MCF 10A (cell line): ENCODE measurements at regions not wholly inside any gene's neighbourhood (a gene's known extent, or its start where the extent isn't known, plus 50 kb on each side); places are given as distances from the start of the nearest gene placed in this dataset.

Source experiments
- BruUV-seq: library from RNA; stranded (reverse); fragments of 400-500 nt; replicated peaks from 2 replicates; lab custom pipeline; 2021; lab: Mats Ljungman, UMichigan
- CTCF ChIA-PET: fragments of 300-600 bp; sonication (Branson Sonifier 250); formaldehyde crosslinking; extraction: SDS; loops from one replicate; lab custom pipeline; 2021; ENCODE audit warnings: antibody characterized with exemption, inconsistent platforms; lab: Yijun Ruan, JAX
- POLR2A ChIA-PET: fragments of 300-600, 350-650 bp; sonication (Branson Sonifier 250); formaldehyde crosslinking; extraction: SDS; loops from one replicate; lab custom pipeline; 2020; ENCODE audit warnings: antibody characterized with exemption, inconsistent platforms; lab: Yijun Ruan, JAX
- DNase-seq: peaks from one replicate; pipeline ENCODE4 v3.0.0-alpha.2; 2018; ENCODE audit not compliant: unreplicated experiment
- H3K27ac Mint-ChIP-seq: one replicate; pipeline ENCODE4 v1.8.0; 2022; ENCODE audit warnings: mild to moderate bottlenecking, low read depth, mixed read lengths; ENCODE audit not compliant: unreplicated experiment
- H3K27me3 Mint-ChIP-seq: one replicate; pipeline ENCODE4 v1.8.0; 2022; ENCODE audit warnings: mixed read lengths; ENCODE audit not compliant: insufficient read depth, unreplicated experiment
- H3K36me3 Mint-ChIP-seq: one replicate; pipeline ENCODE4 v1.8.0; 2022; ENCODE audit warnings: mild to moderate bottlenecking, moderate library complexity, mixed read lengths; ENCODE audit not compliant: insufficient read depth, unreplicated experiment
- H3K4me1 Mint-ChIP-seq: one replicate; pipeline ENCODE4 v1.8.0; 2022; ENCODE audit warnings: mixed read lengths; ENCODE audit not compliant: insufficient read depth, unreplicated experiment
- H3K4me3 Mint-ChIP-seq: one replicate; pipeline ENCODE4 v1.8.0; 2022; ENCODE audit warnings: mild to moderate bottlenecking, moderate library complexity, mixed read lengths; ENCODE audit not compliant: unreplicated experiment
- H3K9me3 Mint-ChIP-seq: one replicate; pipeline ENCODE4 v1.8.0; 2022; ENCODE audit warnings: mixed read lengths; ENCODE audit not compliant: unreplicated experiment
- intact Hi-C: fragments of 100-400 bp; cut with micrococcal nuclease; formaldehyde crosslinking; loops from 2 replicates; pipeline ENCODE4 v1.14.1; 2022
- TF ChIP-seq, protein P1 (sequence below): fragments of 200-600 bp; IDR thresholded peaks from one replicate; pipeline ENCODE4 v1.8.0; 2022; ENCODE audit warnings: antibody characterized with exemption, mild to moderate bottlenecking; ENCODE audit not compliant: unreplicated experiment

DNA sequence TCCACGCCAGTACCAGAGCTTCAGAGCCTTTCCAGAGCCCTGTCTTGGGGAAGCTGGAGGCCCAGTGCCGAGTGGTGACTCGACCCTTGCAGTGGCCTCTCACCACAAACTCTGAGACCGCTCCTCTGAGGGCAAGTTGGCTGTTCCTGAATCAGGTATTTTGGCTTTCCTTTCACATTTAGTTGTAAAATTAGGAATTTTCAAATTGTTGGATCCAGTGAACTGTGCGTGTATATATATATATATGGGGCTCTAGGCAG lies 128.7 kb upstream of the UNC5B start:
- Mint-ChIP-seq H3K36me3 (no peaks in the 10 kb centered on the region), H3K9me3 (no peaks in the 10 kb centered on the region), H3K27me3 (peaks cover 22% of the 10 kb centered on the region), H3K4me3 (no peak overlapping the region), H3K27ac (no peak overlapping the region), H3K4me1 (no peaks in the 10 kb centered on the region)
- no peak for DNase-seq
- intact Hi-C loops, result no loop called here
- CTCF ChIA-PET, result no interaction called here
- TF ChIP-seq, protein P1, sequence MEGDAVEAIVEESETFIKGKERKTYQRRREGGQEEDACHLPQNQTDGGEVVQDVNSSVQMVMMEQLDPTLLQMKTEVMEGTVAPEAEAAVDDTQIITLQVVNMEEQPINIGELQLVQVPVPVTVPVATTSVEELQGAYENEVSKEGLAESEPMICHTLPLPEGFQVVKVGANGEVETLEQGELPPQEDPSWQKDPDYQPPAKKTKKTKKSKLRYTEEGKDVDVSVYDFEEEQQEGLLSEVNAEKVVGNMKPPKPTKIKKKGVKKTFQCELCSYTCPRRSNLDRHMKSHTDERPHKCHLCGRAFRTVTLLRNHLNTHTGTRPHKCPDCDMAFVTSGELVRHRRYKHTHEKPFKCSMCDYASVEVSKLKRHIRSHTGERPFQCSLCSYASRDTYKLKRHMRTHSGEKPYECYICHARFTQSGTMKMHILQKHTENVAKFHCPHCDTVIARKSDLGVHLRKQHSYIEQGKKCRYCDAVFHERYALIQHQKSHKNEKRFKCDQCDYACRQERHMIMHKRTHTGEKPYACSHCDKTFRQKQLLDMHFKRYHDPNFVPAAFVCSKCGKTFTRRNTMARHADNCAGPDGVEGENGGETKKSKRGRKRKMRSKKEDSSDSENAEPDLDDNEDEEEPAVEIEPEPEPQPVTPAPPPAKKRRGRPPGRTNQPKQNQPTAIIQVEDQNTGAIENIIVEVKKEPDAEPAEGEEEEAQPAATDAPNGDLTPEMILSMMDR, result no peak
- no TSS peak for BruUV-seq
- POLR2A ChIA-PET, result no interaction called here

DNA sequence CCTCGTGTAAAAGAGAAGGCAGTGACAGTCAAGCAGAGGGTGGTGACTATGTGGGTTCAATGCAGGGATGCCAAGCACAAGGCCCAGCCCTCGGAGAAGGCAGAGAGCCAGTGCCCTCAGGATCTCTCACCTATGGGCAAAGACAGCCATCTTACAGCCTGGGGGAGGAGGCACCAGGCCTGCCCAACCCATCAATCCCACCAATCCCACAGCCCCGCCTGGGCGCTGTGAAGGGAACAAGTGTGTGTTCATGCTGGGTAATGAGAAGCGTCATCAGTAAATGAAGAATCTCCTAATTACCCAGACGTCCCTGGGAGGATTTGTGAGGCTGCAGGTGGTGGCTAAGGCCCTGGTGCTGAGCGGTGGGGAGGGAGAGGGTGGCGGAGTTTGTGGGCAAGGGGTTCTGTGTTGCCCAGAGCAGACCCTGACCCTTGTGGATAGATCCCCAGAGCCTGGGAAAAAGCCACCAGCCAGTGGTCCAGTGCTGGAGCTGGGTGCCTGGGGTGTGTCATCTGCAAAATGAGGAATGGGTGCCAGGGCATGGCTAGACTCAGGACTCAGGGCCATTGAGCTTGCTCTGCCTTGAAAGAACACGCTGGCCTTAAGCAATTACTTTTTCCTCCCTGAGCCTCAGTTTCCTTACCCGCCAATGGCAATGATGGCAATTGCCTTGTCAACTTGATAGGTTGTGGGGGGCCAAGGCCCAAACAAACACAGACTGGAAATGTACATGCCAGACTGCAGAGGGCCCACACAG lies 128.1 kb upstream of the UNC5B start:
- H3K9me3 Mint-ChIP-seq, result no peaks in the 10 kb centered on the region
- H3K4me3 Mint-ChIP-seq, result no peak overlapping the region
- no peaks in the 10 kb centered on the region for H3K4me1 Mint-ChIP-seq
- TF ChIP-seq, protein P1, result no peak
- no peak for DNase-seq
- no peak overlapping the region for H3K27ac Mint-ChIP-seq
- peaks cover 22% of the 10 kb centered on the region for H3K27me3 Mint-ChIP-seq
- POLR2A ChIA-PET, result no interaction called here
- intact Hi-C loops, result no loop called here
- CTCF ChIA-PET, result no interaction called here
- BruUV-seq, result no TSS peak
- no peaks in the 10 kb centered on the region for H3K36me3 Mint-ChIP-seq

- H3K4me1 Mint-ChIP-seq, result no peaks in the 10 kb centered on the region
- ChIA-PET CTCF (no interaction called here), POLR2A (no interaction called here)
- H3K9me3 Mint-ChIP-seq, result no peaks in the 10 kb centered on the region
- TF ChIP-seq, protein P1, result no peak
- no TSS peak for BruUV-seq
- no peaks in the 10 kb centered on the region for H3K36me3 Mint-ChIP-seq
- no peak overlapping the region for H3K27ac Mint-ChIP-seq
- no peak for DNase-seq
- H3K27me3 Mint-ChIP-seq, result peaks cover 24% of the 10 kb centered on the region
- H3K4me3 Mint-ChIP-seq, result no peak overlapping the region
- intact Hi-C loops, result no loop called here
Observed at GRCh38 chr10:71084818-71085126, 127.6 kb upstream of the UNC5B start.

GRCh38 chr10:71085689-71086438 lies 126.5 kb upstream of the UNC5B start:
- H3K9me3 Mint-ChIP-seq, result no peaks in the 10 kb centered on the region
- DNase-seq, result no peak
- H3K27me3 Mint-ChIP-seq, result peaks cover 30% of the 10 kb centered on the region
- ChIA-PET POLR2A (no interaction called here), CTCF (no interaction called here)
- intact Hi-C loops, result no loop called here
- no peak overlapping the region for H3K27ac Mint-ChIP-seq
- BruUV-seq, result no TSS peak
- no peak overlapping the region for H3K4me3 Mint-ChIP-seq
- no peaks in the 10 kb centered on the region for H3K36me3 Mint-ChIP-seq
- no peaks in the 10 kb centered on the region for H3K4me1 Mint-ChIP-seq
- TF ChIP-seq, protein P1, result no peak
